Effector memory CD4-positive, alpha-beta T cell (primary cell): ENCODE measurements at regions not wholly inside any gene's neighbourhood (a gene's known extent, or its start where the extent isn't known, plus 50 kb on each side); places are given as distances from the start of the nearest gene placed in this dataset.

Source experiments
- DNase-seq, 3 donors: peaks; one replicate each; pipeline ENCODE4 v3.0.0-alpha.2; 2020
- H3K27ac ChIP-seq: 2 replicates; pipeline ENCODE4 v1.7.0; 2013; ENCODE audit warnings: mild to moderate bottlenecking, low read length, moderate library complexity; ENCODE audit not compliant: insufficient read depth, poor library complexity, severe bottlenecking
- H3K27me3 ChIP-seq: replicated peaks from 2 replicates; pipeline ENCODE4 v1.7.0; 2013; ENCODE audit warnings: mild to moderate bottlenecking, low read length; ENCODE audit not compliant: insufficient read depth, control insufficient read depth, poor library complexity, severe bottlenecking
- H3K36me3 ChIP-seq: 2 replicates; pipeline ENCODE4 v1.7.0; 2013; ENCODE audit warnings: mild to moderate bottlenecking, low read length, moderate library complexity; ENCODE audit not compliant: control insufficient read depth, insufficient read depth
- H3K4me1 ChIP-seq: 2 replicates; pipeline ENCODE4 v1.7.0; 2013; ENCODE audit warnings: low read length, mild to moderate bottlenecking; ENCODE audit not compliant: control insufficient read depth, insufficient read depth, poor library complexity, severe bottlenecking
- H3K4me3 ChIP-seq: 2 replicates; pipeline ENCODE4 v1.7.0; 2013; ENCODE audit warnings: low read length, low read depth, mild to moderate bottlenecking; ENCODE audit not compliant: insufficient read depth, poor library complexity, severe bottlenecking
- H3K9me3 ChIP-seq: 2 replicates; pipeline ENCODE4 v1.7.0; 2013; ENCODE audit warnings: mild to moderate bottlenecking, low read length, moderate library complexity; ENCODE audit not compliant: control insufficient read depth

GRCh38 chr6:90978046-90978445 lies 391.2 kb upstream of the MAP3K7 start:
- Histone ChIP-seq H3K27ac (no peak overlapping the region), H3K4me3 (no peak overlapping the region), H3K9me3 (no peaks in the 10 kb centered on the region), H3K27me3 (no peaks in the 10 kb centered on the region), H3K4me1 (no peaks in the 10 kb centered on the region), H3K36me3 (no peaks in the 10 kb centered on the region)
- no peak for DNase-seq

GRCh38 chr6:90977513-90977912 lies 390.6 kb upstream of the MAP3K7 start:
- no peaks in the 10 kb centered on the region for H3K4me1 ChIP-seq
- no peak overlapping the region for H3K27ac ChIP-seq
- no peak for DNase-seq
- no peaks in the 10 kb centered on the region for H3K9me3 ChIP-seq
- H3K36me3 ChIP-seq: no peaks in the 10 kb centered on the region
- H3K4me3 ChIP-seq: no peak overlapping the region
- H3K27me3 ChIP-seq: no peaks in the 10 kb centered on the region

- no peak for DNase-seq
- H3K27ac ChIP-seq: no peak overlapping the region
Measured at GRCh38 chr6:90976341-90976740, 389.5 kb upstream of the MAP3K7 start.

GRCh38 chr6:90975741-90976140 lies 388.9 kb upstream of the MAP3K7 start:
- no peaks in the 10 kb centered on the region for H3K4me1 ChIP-seq
- H3K36me3 ChIP-seq: no peaks in the 10 kb centered on the region
- DNase-seq: no peak
- H3K27me3 ChIP-seq: no peaks in the 10 kb centered on the region
- H3K27ac ChIP-seq: no peak overlapping the region
- H3K9me3 ChIP-seq: no peaks in the 10 kb centered on the region
- no peak overlapping the region for H3K4me3 ChIP-seq

More at GRCh38 chr6:90976341-90976740, 389.5 kb upstream of the MAP3K7 start:
- Histone ChIP-seq H3K4me3 (no peak overlapping the region), H3K9me3 (no peaks in the 10 kb centered on the region), H3K4me1 (no peaks in the 10 kb centered on the region), H3K27me3 (no peaks in the 10 kb centered on the region), H3K36me3 (no peaks in the 10 kb centered on the region)

GRCh38 chr6:90973188-90973587 lies 386.3 kb upstream of the MAP3K7 start:
- Histone ChIP-seq H3K36me3 (no peaks in the 10 kb centered on the region), H3K4me1 (no peaks in the 10 kb centered on the region), H3K9me3 (no peaks in the 10 kb centered on the region), H3K27me3 (no peaks in the 10 kb centered on the region), H3K4me3 (no peak overlapping the region), H3K27ac (no peak overlapping the region)
- DNase-seq: no peak

- no peak overlapping the region for H3K27ac ChIP-seq
- H3K27me3 ChIP-seq: no peaks in the 10 kb centered on the region
Measured at GRCh38 chr6:90970672-90971071, 383.8 kb upstream of the MAP3K7 start.

GRCh38 chr6:90967471-90967870 lies 380.6 kb upstream of the MAP3K7 start:
- Histone ChIP-seq H3K27me3 (no peaks in the 10 kb centered on the region), H3K4me3 (no peak overlapping the region), H3K27ac (no peak overlapping the region), H3K9me3 (no peaks in the 10 kb centered on the region), H3K4me1 (no peaks in the 10 kb centered on the region), H3K36me3 (no peaks in the 10 kb centered on the region)
- DNase-seq: no peak

More at GRCh38 chr6:90970672-90971071, 383.8 kb upstream of the MAP3K7 start:
- Histone ChIP-seq H3K4me1 (no peaks in the 10 kb centered on the region), H3K4me3 (no peak overlapping the region), H3K9me3 (no peaks in the 10 kb centered on the region), H3K36me3 (no peaks in the 10 kb centered on the region)
- no peak for DNase-seq

GRCh38 chr6:90960324-90960723 lies 373.5 kb upstream of the MAP3K7 start:
- Histone ChIP-seq H3K4me3 (no peak overlapping the region), H3K36me3 (no peaks in the 10 kb centered on the region), H3K9me3 (no peaks in the 10 kb centered on the region), H3K27me3 (no peaks in the 10 kb centered on the region), H3K27ac (no peak overlapping the region), H3K4me1 (no peaks in the 10 kb centered on the region)
- no peak for DNase-seq

GRCh38 chr6:90955246-90955645 lies 368.4 kb upstream of the MAP3K7 start:
- DNase-seq: no peak
- Histone ChIP-seq H3K27ac (no peak overlapping the region), H3K27me3 (no peaks in the 10 kb centered on the region), H3K4me1 (no peaks in the 10 kb centered on the region), H3K9me3 (no peaks in the 10 kb centered on the region), H3K36me3 (no peaks in the 10 kb centered on the region), H3K4me3 (no peak overlapping the region)

GRCh38 chr6:90953405-90954161 lies 366.7 kb upstream of the MAP3K7 start:
- no peak for DNase-seq
- Histone ChIP-seq H3K27me3 (no peaks in the 10 kb centered on the region), H3K27ac (no peak overlapping the region), H3K36me3 (no peaks in the 10 kb centered on the region), H3K4me3 (no peak overlapping the region), H3K9me3 (no peaks in the 10 kb centered on the region), H3K4me1 (no peaks in the 10 kb centered on the region)
